ENCODE measurements at regions not wholly inside any gene's neighbourhood (a gene's known extent, or its start where the extent isn't known, plus 50 kb on each side); places are given as distances from the start of the nearest gene placed in this dataset.

GRCh38 chr15:56868170-56868569 is 50.3 kb upstream of the TCF12 start:
- no peak for DNase-seq

GRCh38 chr15:56866803-56867202 is 51.6 kb upstream of the TCF12 start:
- DNase-seq = peak; percentile 57

GRCh38 chr15:56857828-56858227 is 60.6 kb upstream of the TCF12 start:
- DNase-seq = no peak

GRCh38 chr15:56856934-56857333 is 61.5 kb upstream of the TCF12 start:
- no peak for DNase-seq

- no peak for DNase-seq
Measured at GRCh38 chr15:56844892-56845291, 73.6 kb upstream of the TCF12 start.

GRCh38 chr15:56844471-56844870 is 74.0 kb upstream of the TCF12 start:
- DNase-seq = no peak

GRCh38 chr15:56839641-56840040 is 78.8 kb upstream of the TCF12 start:
- DNase-seq = no peak

GRCh38 chr15:56839099-56839498 is 79.3 kb upstream of the TCF12 start:
- no peak for DNase-seq

- DNase-seq = no peak
Measured at GRCh38 chr15:56838085-56838484, 80.4 kb upstream of the TCF12 start.

- peak; percentile 78 for DNase-seq
Measured at GRCh38 chr15:56837273-56837672, 81.2 kb upstream of the TCF12 start.

- DNase-seq = peak; percentile 44
Measured at GRCh38 chr15:56835718-56836171, 82.7 kb upstream of the TCF12 start.

GRCh38 chr15:56832125-56832524 is 86.3 kb upstream of the TCF12 start:
- DNase-seq = no peak

- DNase-seq = peak; percentile 66
Measured at GRCh38 chr15:56831467-56832005, 86.9 kb upstream of the TCF12 start.

- DNase-seq = no peak
Measured at GRCh38 chr15:56824175-56824574, 90.9 kb upstream of the ZNF280D start.

- peak; percentile 75 for DNase-seq
Measured at GRCh38 chr15:56821721-56822425, 88.6 kb upstream of the ZNF280D start.

GRCh38 chr15:56820333-56820732 is 87.0 kb upstream of the ZNF280D start:
- no peak for DNase-seq

- DNase-seq = peak; percentile 95
Measured at GRCh38 chr15:56817321-56818080, 84.2 kb upstream of the ZNF280D start.

GRCh38 chr15:56816781-56817180 is 83.5 kb upstream of the ZNF280D start:
- DNase-seq = no peak

- DNase-seq = no peak
Measured at GRCh38 chr15:56815247-56815646, 81.9 kb upstream of the ZNF280D start.

GRCh38 chr15:56814429-56814828 is 81.1 kb upstream of the ZNF280D start:
- DNase-seq = no peak

- DNase-seq = peak; percentile 53
Measured at GRCh38 chr15:56813995-56814394, 80.7 kb upstream of the ZNF280D start.

GRCh38 chr15:56812961-56813360 is 79.7 kb upstream of the ZNF280D start:
- no peak for DNase-seq

GRCh38 chr15:56812221-56812620 is 78.9 kb upstream of the ZNF280D start:
- DNase-seq = no peak

GRCh38 chr15:56811586-56811985 is 78.3 kb upstream of the ZNF280D start:
- no peak for DNase-seq

Measured in fibroblast of skin of right biceps (primary cell).